H1 (cell line): ENCODE measurements at regions not wholly inside any gene's neighbourhood (a gene's known extent, or its start where the extent isn't known, plus 50 kb on each side); places are given as distances from the start of the nearest gene placed in this dataset.

Experiments
- CTCF ChIA-PET: fragments of 300-600 bp; sonication (Branson Sonifier 250); formaldehyde crosslinking; loops from one replicate; lab custom pipeline; 2021; ENCODE audit not compliant: partially characterized antibody; lab: Charles Lee
- POLR2A ChIA-PET: fragments of 300-600 bp; sonication (Branson Sonifier 250); formaldehyde crosslinking; loops from one replicate; lab custom pipeline; 2021; ENCODE audit warnings: inconsistent platforms; ENCODE audit not compliant: partially characterized antibody; lab: Charles Lee
- DNase-seq, 2 experiments: peaks; one replicate each; pipeline versions ENCODE4 v3.0.0 to v3.0.0-alpha.2; 2010 to 2022; ENCODE audit warnings: low spot score in 2 of 2, low read depth in 1 of 2, mixed read lengths in 1 of 2
- FAIRE-seq: peaks from 2 replicates; lab custom pipeline; 2011; peaks lifted over from hg19 to GRCh38; lab: Jason Lieb, UNC
- H2AFZ ChIP-seq: 2 replicates; pipeline ENCODE4 v1.8.1; 2012; ENCODE audit warnings: low read length, inconsistent platforms
- H2AK5ac ChIP-seq: 2 replicates; pipeline ENCODE4 v1.6.1; 2013; ENCODE audit warnings: low read depth, low read length
- H2BK120ac ChIP-seq: replicated peaks from 2 replicates; pipeline ENCODE3; 2013; ENCODE audit warnings: low read depth, low read length, inconsistent platforms
- H2BK12ac ChIP-seq: 2 replicates; pipeline ENCODE4 v1.6.1; 2013; ENCODE audit warnings: low read depth, low read length
- H2BK15ac ChIP-seq: 2 replicates; pipeline ENCODE4 v1.6.1; 2013; ENCODE audit warnings: low read length
- H2BK20ac ChIP-seq: 2 replicates; pipeline ENCODE4 v1.6.1; 2013; ENCODE audit warnings: low read length
- H2BK5ac ChIP-seq: 2 replicates; pipeline ENCODE4 v1.6.1; 2013; ENCODE audit warnings: low read depth, low read length
- H3K14ac ChIP-seq: 2 replicates; pipeline ENCODE4 v1.6.1; 2013; ENCODE audit warnings: inconsistent platforms; ENCODE audit not compliant: insufficient read length
- H3K18ac ChIP-seq: 2 replicates; pipeline ENCODE4 v1.6.1; 2013; ENCODE audit warnings: low read length; ENCODE audit errors: extremely low read depth
- H3K23ac ChIP-seq: 2 replicates; pipeline ENCODE4 v1.6.1; 2013; ENCODE audit warnings: inconsistent platforms; ENCODE audit not compliant: insufficient read length
- H3K23me2 ChIP-seq: 2 replicates; pipeline ENCODE4 v1.6.1; 2013; ENCODE audit warnings: low read depth, low read length
- H3K27ac ChIP-seq: 2 replicates; pipeline ENCODE4 v1.6.1; 2011; ENCODE audit warnings: low read depth, low read length, inconsistent platforms
- H3K27me3 ChIP-seq, 4 experiments: replicated peaks in 1 of 4; 1 replicate in 1 of 4; 2 replicates in 3 of 4; pipeline versions ENCODE4 v1.6.1 to v1.8.1; 2011 to 2013; ENCODE audit warnings: low read length in 3 of 4, mild to moderate bottlenecking in 3 of 4, inconsistent platforms in 2 of 4, mixed read lengths in 2 of 4, moderate library complexity in 1 of 4; ENCODE audit not compliant: control insufficient read depth in 3 of 4, insufficient read depth in 3 of 4; ENCODE audit errors: extremely low read depth in 1 of 4
- H3K36me3 ChIP-seq, 4 experiments: 2 replicates each; pipeline versions ENCODE4 v1.6.1 to v1.8.1; 2011 to 2013; ENCODE audit warnings: mild to moderate bottlenecking in 4 of 4, low read length in 3 of 4, moderate library complexity in 2 of 4, control low read depth in 1 of 4, inconsistent platforms in 1 of 4; ENCODE audit not compliant: insufficient read depth in 4 of 4, control insufficient read depth in 2 of 4
- H3K4ac ChIP-seq: replicated peaks from 2 replicates; pipeline ENCODE3; 2013; ENCODE audit warnings: low read length, low read depth, mixed read lengths, inconsistent platforms; ENCODE audit not compliant: insufficient read length
- H3K4me1 ChIP-seq, 4 experiments: replicated peaks in 1 of 4; 1 replicate in 1 of 4; 2 replicates in 3 of 4; pipeline versions ENCODE4 v1.6.1 to v1.8.1; 2011 to 2013; ENCODE audit warnings: low read length in 3 of 4, inconsistent platforms in 2 of 4, mixed read lengths in 1 of 4; ENCODE audit not compliant: insufficient read depth in 4 of 4, control insufficient read depth in 3 of 4
- H3K4me2 ChIP-seq, 2 experiments: 2 replicates each; pipeline versions ENCODE4 v1.6.1 to v1.8.1; 2011 to 2013; ENCODE audit warnings: low read depth in 2 of 2, low read length in 2 of 2, control low read depth in 1 of 2, inconsistent platforms in 1 of 2, mild to moderate bottlenecking in 1 of 2; ENCODE audit not compliant: insufficient read depth in 1 of 2
- H3K4me3 ChIP-seq, 4 experiments: fragments of 200-600, 300-600 bp in 1 of 4; sonication (generic), shearing (Covaris generic), sonication (Bioruptor Twin) in 1 of 4; 2 replicates each; pipeline versions ENCODE4 v1.5.1 to v1.8.1; 2011 to 2016; ENCODE audit warnings: low read length in 4 of 4, low read depth in 3 of 4, control low read depth in 2 of 4, inconsistent platforms in 2 of 4, mild to moderate bottlenecking in 2 of 4, mixed read lengths in 1 of 4, moderate library complexity in 1 of 4; ENCODE audit not compliant: insufficient read depth in 2 of 4; ENCODE audit errors: extremely low read depth in 1 of 4
- H3K56ac ChIP-seq: replicated peaks from 2 replicates; pipeline ENCODE3; 2013; ENCODE audit warnings: low read depth, mild to moderate bottlenecking, mixed read lengths, low read length, inconsistent platforms; ENCODE audit not compliant: insufficient read length
- H3K79me1 ChIP-seq: 2 replicates; pipeline ENCODE4 v1.6.1; 2013; ENCODE audit warnings: low read depth, low read length, control low read depth
- H3K79me2 ChIP-seq, 2 experiments: 2 replicates each; pipeline versions ENCODE4 v1.6.1 to v1.8.1; 2012 to 2013; ENCODE audit warnings: low read length in 2 of 2, mild to moderate bottlenecking in 2 of 2, inconsistent platforms in 1 of 2; ENCODE audit not compliant: insufficient read depth in 2 of 2, control insufficient read depth in 1 of 2
- H3K9ac ChIP-seq, 4 experiments: replicated peaks in 1 of 4; 1 replicate in 1 of 4; 2 replicates in 3 of 4; pipeline versions ENCODE4 v1.6.1 to v1.8.1; 2011 to 2013; ENCODE audit warnings: low read depth in 3 of 4, low read length in 3 of 4, control low read depth in 2 of 4, mild to moderate bottlenecking in 2 of 4, moderate library complexity in 2 of 4, inconsistent platforms in 1 of 4; ENCODE audit errors: extremely low read depth in 1 of 4
- H3K9me3 ChIP-seq, 2 experiments: 2 replicates each; pipeline versions ENCODE4 v1.6.1 to v1.8.1; 2012 to 2013; ENCODE audit warnings: mild to moderate bottlenecking in 2 of 2, moderate library complexity in 2 of 2, control low read depth in 1 of 2, inconsistent platforms in 1 of 2, low read depth in 1 of 2, low read length in 1 of 2, mixed read lengths in 1 of 2; ENCODE audit not compliant: insufficient read depth in 2 of 2
- H4K20me1 ChIP-seq, 2 experiments: replicated peaks in 1 of 2; 2 replicates each; pipeline versions ENCODE3 to v1.8.1; 2011 to 2013; ENCODE audit warnings: inconsistent platforms in 2 of 2, low read length in 2 of 2, mild to moderate bottlenecking in 1 of 2; ENCODE audit not compliant: insufficient read depth in 2 of 2, control insufficient read depth in 1 of 2
- H4K5ac ChIP-seq: 2 replicates; pipeline ENCODE4 v1.6.1; 2013; ENCODE audit warnings: low read length, low read depth, mixed read lengths, inconsistent platforms; ENCODE audit not compliant: insufficient read length
- H4K8ac ChIP-seq: 2 replicates; pipeline ENCODE4 v1.8.0; 2013; ENCODE audit warnings: mild to moderate bottlenecking, moderate library complexity, low read length, inconsistent platforms; ENCODE audit not compliant: insufficient read depth; ENCODE audit errors: extremely low read depth
- H4K91ac ChIP-seq: replicated peaks from 2 replicates; pipeline ENCODE3; 2013; ENCODE audit warnings: low read length, mixed read lengths, inconsistent platforms; ENCODE audit not compliant: insufficient read length
- E2F6 ChIP-seq: IDR thresholded peaks from 2 replicates; pipeline ENCODE4 v1.6.1; 2012; ENCODE audit warnings: inconsistent platforms
- PHF8 ChIP-seq: fragments of 200-600 bp; sonication (generic); conservative IDR thresholded peaks from 2 replicates; pipeline ENCODE4 v1.7.1; 2012; ENCODE audit warnings: low read depth, mild to moderate bottlenecking, inconsistent platforms, low read length, moderate library complexity
- POLR2AphosphoS5 ChIP-seq: IDR thresholded peaks from 2 replicates; pipeline ENCODE4 v1.6.1; 2011; ENCODE audit warnings: low read depth, low read length
- RAD21 ChIP-seq, 2 experiments: IDR thresholded peaks in 1 of 2; conservative IDR thresholded peaks in 1 of 2; 2 replicates each; pipeline ENCODE4 v1.6.1; 2011; ENCODE audit warnings: low read depth in 2 of 2, low read length in 2 of 2, improper control_type of control experiment in 1 of 2, inconsistent platforms in 1 of 2, mild to moderate bottlenecking in 1 of 2, moderate library complexity in 1 of 2
- SIRT6 ChIP-seq: IDR thresholded peaks from one replicate; pipeline ENCODE4 v1.7.1; 2012; ENCODE audit warnings: low read length, inconsistent platforms
- WGBS, 2 experiments: shearing (Covaris generic) in 1 of 2; methylation state at CpG; one replicate each; pipeline versions ENCODE4 v1.1.6 to v1.1.7; 2013 to 2015; ENCODE audit warnings: low lambda C conversion rate in 2 of 2, mixed read lengths in 2 of 2, inconsistent platforms in 1 of 2, low coverage in 1 of 2, missing lambda C conversion rate in 1 of 2; ENCODE audit not compliant: insufficient replicate concordance in 2 of 2, insufficient coverage in 1 of 2, insufficient read length in 1 of 2; ENCODE audit errors: extremely low coverage in 1 of 2, missing lambda C conversion rate in 1 of 2; 5-methylcytosine and 5-hydroxymethylcytosine counted together

GRCh38 chr15:45428491-45428890 is 50.1 kb upstream of the GATM start:
- Histone ChIP-seq H3K79me1 (no peaks in the 10 kb centered on the region), H3K9ac (no peak overlapping the region), H3K79me2 (no peaks in the 10 kb centered on the region), H3K18ac (no peak overlapping the region), H3K23ac (no peak overlapping the region), H3K4me1 (no peaks in the 10 kb centered on the region), H4K20me1 (no peaks in the 10 kb centered on the region), H3K23me2 (no peaks in the 10 kb centered on the region), H4K5ac (no peak overlapping the region), H2BK20ac (no peak overlapping the region), H2BK120ac (no peak overlapping the region), H2AK5ac (no peak overlapping the region), H3K4me2 (no peak overlapping the region), H3K4ac (no peak overlapping the region), H4K8ac (no peak overlapping the region), H2AFZ (no peak overlapping the region), H3K9me3 (no peaks in the 10 kb centered on the region), H2BK5ac (no peak overlapping the region), H3K4me3 (no peak overlapping the region), H3K27me3 (peaks cover 3 to 22% (median 13%) of the 10 kb centered on the region in 4 experiments; a peak in 6 of 7 replicates), H2BK12ac (no peak overlapping the region), H4K91ac (no peak overlapping the region), H3K56ac (no peak overlapping the region), H3K14ac (no peak overlapping the region), H3K36me3 (no peaks in the 10 kb centered on the region), H3K27ac (no peak overlapping the region), H2BK15ac (no peak overlapping the region)
- ChIA-PET CTCF (interaction anchor here (0.6 to 5.2 kb wide), 11 partner anchors 10 to 183 kb away, joined by 3 to 76 read pairs (median 5); no protein-coding TSS in a partner anchor), POLR2A (no interaction called here)
- no peak for TF ChIP-seq E2F6
- TF ChIP-seq PHF8 = no peak
- no peak for TF ChIP-seq RAD21 (IDR thresholded peaks at IDR 0.05 in 1 of 2, conservative IDR thresholded peaks at IDR 0.05 in 1 of 2; ENCODE audit: low read depth in 2 of 2, low read length in 2 of 2)
- TF ChIP-seq SIRT6 = no peak
- TF ChIP-seq POLR2AphosphoS5 = no peak
- DNase-seq = no peak
- 81% methylated on average over 9 of the region's 9 CpGs; no CpG with 5 or more reads in 1 of the 2 experiments for WGBS, 2 experiments
- no peak for FAIRE-seq
